HFFc6 (cell line): ENCODE measurements at regions not wholly inside any gene's neighbourhood (a gene's known extent, or its start where the extent isn't known, plus 50 kb on each side); places are given as distances from the start of the nearest gene placed in this dataset.

Source experiments
- DNase-seq: peaks from one replicate; pipeline ENCODE4 v3.0.0-alpha.2; 2018
- H3K27ac Mint-ChIP-seq: 2 replicates; pipeline ENCODE4 v1.8.0; 2020; ENCODE audit warnings: mild to moderate bottlenecking, mixed read lengths
- H3K27me3 Mint-ChIP-seq: 2 replicates; pipeline ENCODE4 v1.8.0; 2021; ENCODE audit warnings: mild to moderate bottlenecking, moderate library complexity, mixed read lengths; ENCODE audit not compliant: insufficient read depth
- H3K36me3 Mint-ChIP-seq: 2 replicates; pipeline ENCODE4 v1.8.0; 2021; ENCODE audit warnings: low read depth, mixed read lengths
- H3K4me1 Mint-ChIP-seq: 2 replicates; pipeline ENCODE4 v1.8.0; 2020; ENCODE audit warnings: low read depth, mixed read lengths
- H3K4me3 Mint-ChIP-seq: 2 replicates; pipeline ENCODE4 v1.8.0; 2020; ENCODE audit warnings: mild to moderate bottlenecking, moderate library complexity, mixed read lengths
- H3K9me3 Mint-ChIP-seq: 2 replicates; pipeline ENCODE4 v1.8.0; 2020; ENCODE audit warnings: mild to moderate bottlenecking, mixed read lengths
- CTCF ChIP-seq: fragments of 200-600 bp; sonication (generic); IDR thresholded peaks from 2 replicates; pipeline ENCODE4 v1.5.0; 2021; ENCODE audit warnings: antibody characterized with exemption, mild to moderate bottlenecking

GRCh38 chr12:45648070-45648469 lies 81.4 kb upstream of the ARID2 start:
- TF ChIP-seq CTCF = no peak
- DNase-seq = no peak
- H3K4me1 Mint-ChIP-seq = peaks cover 7% of the 10 kb centered on the region
- H3K27ac Mint-ChIP-seq = no peak overlapping the region
- H3K36me3 Mint-ChIP-seq = no peaks in the 10 kb centered on the region
- peaks cover 14% of the 10 kb centered on the region for H3K27me3 Mint-ChIP-seq
- H3K4me3 Mint-ChIP-seq = no peak overlapping the region
- no peaks in the 10 kb centered on the region for H3K9me3 Mint-ChIP-seq

GRCh38 chr12:45651029-45651428 lies 78.5 kb upstream of the ARID2 start:
- Mint-ChIP-seq H3K27ac (no peak overlapping the region), H3K9me3 (no peaks in the 10 kb centered on the region), H3K27me3 (peaks cover 14% of the 10 kb centered on the region), H3K4me3 (no peak overlapping the region), H3K36me3 (no peaks in the 10 kb centered on the region), H3K4me1 (no peaks in the 10 kb centered on the region)
- TF ChIP-seq CTCF = no peak
- DNase-seq = no peak

- no peaks in the 10 kb centered on the region for H3K36me3 Mint-ChIP-seq
- no peak overlapping the region for H3K4me3 Mint-ChIP-seq
- H3K9me3 Mint-ChIP-seq = no peaks in the 10 kb centered on the region
- no peak overlapping the region for H3K27ac Mint-ChIP-seq
- H3K27me3 Mint-ChIP-seq = peaks cover 19% of the 10 kb centered on the region
- TF ChIP-seq CTCF = no peak
- no peaks in the 10 kb centered on the region for H3K4me1 Mint-ChIP-seq
- DNase-seq = no peak
Measured at GRCh38 chr12:45654002-45654665, 75.4 kb upstream of the ARID2 start.

GRCh38 chr12:45655186-45655585 lies 74.3 kb upstream of the ARID2 start:
- Mint-ChIP-seq H3K4me3 (no peak overlapping the region), H3K36me3 (no peaks in the 10 kb centered on the region), H3K9me3 (peaks cover 5% of the 10 kb centered on the region), H3K27ac (no peak overlapping the region), H3K4me1 (peaks cover 5% of the 10 kb centered on the region; the same call in 1 of the 2 replicates), H3K27me3 (peaks cover 15% of the 10 kb centered on the region; the same call in 1 of the 2 replicates)
- peak; percentile 12 for DNase-seq
- no peak for TF ChIP-seq CTCF

GRCh38 chr12:45655743-45656142 lies 73.8 kb upstream of the ARID2 start:
- Mint-ChIP-seq H3K4me3 (no peak overlapping the region), H3K4me1 (peaks cover 9% of the 10 kb centered on the region; the same call in 1 of the 2 replicates), H3K9me3 (peaks cover 9% of the 10 kb centered on the region), H3K27ac (no peak overlapping the region), H3K36me3 (no peaks in the 10 kb centered on the region; the same call in 1 of the 2 replicates), H3K27me3 (peaks cover 15% of the 10 kb centered on the region; the same call in 1 of the 2 replicates)
- TF ChIP-seq CTCF = no peak
- DNase-seq = no peak
